ENCODE measurements at regions not wholly inside any gene's neighbourhood (a gene's known extent, or its start where the extent isn't known, plus 50 kb on each side); places are given as distances from the start of the nearest gene placed in this dataset.

DNA sequence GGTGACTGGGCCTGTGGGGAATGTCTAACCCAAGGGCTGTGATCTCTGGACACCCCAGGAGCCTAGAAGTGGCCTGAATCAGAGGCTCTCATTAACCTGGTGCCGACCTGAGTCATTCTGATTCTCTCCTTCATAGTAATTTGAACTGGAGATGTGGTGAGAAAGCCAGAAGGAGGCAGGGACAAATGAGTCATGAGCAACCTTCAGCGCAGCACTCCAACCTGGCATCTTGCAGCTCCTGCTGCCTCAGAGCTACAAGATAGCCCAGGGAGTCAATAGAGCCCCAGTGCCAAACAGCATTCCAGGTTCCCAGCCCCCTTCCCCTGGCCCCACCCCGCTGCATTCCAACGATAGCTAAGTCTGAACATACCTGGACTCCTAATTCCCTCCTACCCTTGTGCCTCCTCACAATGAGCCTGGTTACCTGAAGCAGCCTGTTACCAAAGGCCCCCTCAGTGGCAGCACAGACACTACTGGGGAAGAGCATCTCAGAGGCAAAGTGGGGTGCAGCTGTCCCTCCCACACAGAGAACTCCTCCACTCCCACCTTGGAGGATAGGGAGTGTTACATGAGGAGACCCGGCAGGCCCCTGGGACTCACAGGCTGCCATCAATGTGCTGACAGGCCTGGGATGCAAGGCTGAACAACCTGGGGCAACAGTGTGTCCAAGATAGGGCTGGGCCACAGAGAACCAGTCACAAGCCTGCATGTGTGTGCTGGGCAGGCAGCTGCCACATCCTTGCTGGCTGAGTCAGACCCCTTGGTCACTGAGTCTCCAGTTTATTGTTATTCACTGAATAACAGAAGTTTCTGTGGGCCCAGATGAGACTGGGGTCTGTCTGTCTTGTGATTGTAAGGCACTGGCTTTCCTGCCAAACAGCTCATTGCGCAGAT, 76.8 kb upstream of the LEP start:
- TF ChIP-seq CTCF (conservative IDR thresholded peaks at IDR 0.05; ENCODE audit: low read depth, low read length) (no peak), EZH2 (IDR thresholded peaks at IDR 0.05; ENCODE audit: borderline replicate concordance, low read depth, low read length, poor library complexity, severe bottlenecking) (no peak)
